Psoas muscle (tissue), 7 donors: ENCODE measurements at regions not wholly inside any gene's neighbourhood (a gene's known extent, or its start where the extent isn't known, plus 50 kb on each side); places are given as distances from the start of the nearest gene placed in this dataset.

ENCODE experiments used
- ATAC-seq, 4 donors: fragments of 200-7000 bp; cut with Tn5 transposase; one replicate each; pipeline ENCODE4 v1.9.1; 2020; ENCODE audit warnings: moderate library complexity in 3 of 4, mild to moderate bottlenecking in 2 of 4
- DNase-seq, 2 donors: peaks; one replicate each; pipeline ENCODE4 v3.0.0-alpha.2; 2020
- H3K27ac ChIP-seq: fragments of 200-600 bp; one replicate; pipeline ENCODE4 v1.8.0; 2022
- H3K27me3 ChIP-seq, 3 donors: fragments of 200-600 bp in 1 of 3; one replicate each; pipeline versions ENCODE4 v1.6.1 to v1.8.0; 2013 to 2022; ENCODE audit warnings: low read length in 2 of 3, mild to moderate bottlenecking in 2 of 3, moderate library complexity in 1 of 3; ENCODE audit not compliant: insufficient read depth in 3 of 3
- H3K36me3 ChIP-seq, 2 donors: fragments of 200-600 bp in 1 of 2; one replicate each; pipeline versions ENCODE4 v1.6.1 to v1.8.0; 2013 to 2022; ENCODE audit warnings: low read depth in 1 of 2, mild to moderate bottlenecking in 1 of 2, moderate library complexity in 1 of 2; ENCODE audit not compliant: insufficient read depth in 1 of 2
- H3K4me1 ChIP-seq: fragments of 200-600 bp; one replicate; pipeline ENCODE4 v1.8.0; 2022
- H3K4me3 ChIP-seq: fragments of 200-600 bp; one replicate; pipeline ENCODE4 v1.8.0; 2022; ENCODE audit warnings: mild to moderate bottlenecking
- H3K9me3 ChIP-seq: fragments of 200-600 bp; one replicate; pipeline ENCODE4 v1.8.0; 2022
- WGBS, 3 donors: extraction: QIAGEN DNeasy Blood & Tissue Kit; methylation state at CpG; one replicate each; pipeline versions ENCODE4 v1.1.6 to v1.1.7; 2013; 5-methylcytosine and 5-hydroxymethylcytosine counted together
- intact Hi-C, 2 donors: fragments of 100-400 bp; cut with DNase I; formaldehyde crosslinking; loops; one replicate each; pipeline versions ENCODE4 v1.11.0 to v1.14.2; 2022
- TF ChIP-seq, protein P1 (sequence below): fragments of 200-600 bp; IDR thresholded peaks from one replicate; pipeline ENCODE4 v1.8.0; 2022; ENCODE audit warnings: antibody characterized with exemption
- donor health status: healthy with polysubstance abuse.
- donor health status: DM: no; HTN: no; CAD: no; lungs with moderate emphysema.
- donor health status: Bipolar disorder and iron deficiency.
- donor health status: healthy.
- donor health status: DM: yes; HTN: yes; CAD: no.
- donor health status: DM: no; HTN: no; CAD: no.
- donor health status: DM: yes; HTN: yes; CAD: no.

GRCh38 chr6:104574135-104574750 lies 285.5 kb downstream of the HACE1 start:
- no peak for ATAC-seq

GRCh38 chr6:104573350-104573749 lies 286.4 kb downstream of the HACE1 start:
- DNase-seq (no peak), ATAC-seq (no peak)
- no peaks in the 10 kb centered on the region for H3K36me3 ChIP-seq
- H3K27me3 ChIP-seq: no peaks in the 10 kb centered on the region
- no peak overlapping the region for H3K27ac ChIP-seq
- no peaks in the 10 kb centered on the region for H3K9me3 ChIP-seq
- H3K4me3 ChIP-seq: no peak overlapping the region
- WGBS, 3 donors: 83 to 89% (median 86%) methylated on average over 3 of the region's 3 CpGs
- H3K4me1 ChIP-seq: no peaks in the 10 kb centered on the region
- intact Hi-C loops: no loop called here
- TF ChIP-seq, protein P1, sequence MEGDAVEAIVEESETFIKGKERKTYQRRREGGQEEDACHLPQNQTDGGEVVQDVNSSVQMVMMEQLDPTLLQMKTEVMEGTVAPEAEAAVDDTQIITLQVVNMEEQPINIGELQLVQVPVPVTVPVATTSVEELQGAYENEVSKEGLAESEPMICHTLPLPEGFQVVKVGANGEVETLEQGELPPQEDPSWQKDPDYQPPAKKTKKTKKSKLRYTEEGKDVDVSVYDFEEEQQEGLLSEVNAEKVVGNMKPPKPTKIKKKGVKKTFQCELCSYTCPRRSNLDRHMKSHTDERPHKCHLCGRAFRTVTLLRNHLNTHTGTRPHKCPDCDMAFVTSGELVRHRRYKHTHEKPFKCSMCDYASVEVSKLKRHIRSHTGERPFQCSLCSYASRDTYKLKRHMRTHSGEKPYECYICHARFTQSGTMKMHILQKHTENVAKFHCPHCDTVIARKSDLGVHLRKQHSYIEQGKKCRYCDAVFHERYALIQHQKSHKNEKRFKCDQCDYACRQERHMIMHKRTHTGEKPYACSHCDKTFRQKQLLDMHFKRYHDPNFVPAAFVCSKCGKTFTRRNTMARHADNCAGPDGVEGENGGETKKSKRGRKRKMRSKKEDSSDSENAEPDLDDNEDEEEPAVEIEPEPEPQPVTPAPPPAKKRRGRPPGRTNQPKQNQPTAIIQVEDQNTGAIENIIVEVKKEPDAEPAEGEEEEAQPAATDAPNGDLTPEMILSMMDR: no peak

More at GRCh38 chr6:104574135-104574750, 285.5 kb downstream of the HACE1 start:
- WGBS, 3 donors: 69 to 91% (median 76%) methylated on average over 1 of the region's 1 CpG
- intact Hi-C loops: no loop called here
- Histone ChIP-seq H3K27ac (no peak overlapping the region), H3K27me3 (no peaks in the 10 kb centered on the region), H3K9me3 (no peaks in the 10 kb centered on the region), H3K36me3 (no peaks in the 10 kb centered on the region), H3K4me3 (no peak overlapping the region), H3K4me1 (no peaks in the 10 kb centered on the region)
- TF ChIP-seq, protein P1: no peak
- no peak for DNase-seq

DNA sequence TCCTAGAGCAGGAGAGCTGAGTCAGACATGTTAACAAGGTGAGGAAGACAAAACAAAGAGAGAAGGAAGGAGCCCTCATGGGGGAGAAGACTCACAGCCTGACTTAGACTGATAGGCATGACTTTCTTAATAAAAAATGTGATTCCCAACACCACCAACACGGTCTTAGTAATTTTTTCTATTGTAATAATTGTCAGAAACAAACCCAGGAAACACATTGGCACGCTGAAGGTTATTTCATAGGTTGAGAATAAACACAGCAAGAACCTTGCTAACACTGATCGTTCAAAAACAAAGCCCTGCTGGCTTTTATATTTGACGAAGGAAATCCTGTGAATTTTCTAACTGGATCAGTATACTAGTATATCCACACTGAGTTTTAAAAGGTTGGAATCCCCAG lies 286.8 kb downstream of the HACE1 start:
- no peaks in the 10 kb centered on the region for H3K36me3 ChIP-seq
- WGBS, 3 donors: 68 to 79% (median 70%) methylated on average over 4 of the region's 4 CpGs
- H3K27me3 ChIP-seq: no peaks in the 10 kb centered on the region
- ATAC-seq (no peak), DNase-seq (no peak)
- H3K4me3 ChIP-seq: no peak overlapping the region
- no peaks in the 10 kb centered on the region for H3K9me3 ChIP-seq
- no peaks in the 10 kb centered on the region for H3K4me1 ChIP-seq
- TF ChIP-seq, protein P1: no peak
- intact Hi-C loops: no loop called here
- no peak overlapping the region for H3K27ac ChIP-seq

DNA sequence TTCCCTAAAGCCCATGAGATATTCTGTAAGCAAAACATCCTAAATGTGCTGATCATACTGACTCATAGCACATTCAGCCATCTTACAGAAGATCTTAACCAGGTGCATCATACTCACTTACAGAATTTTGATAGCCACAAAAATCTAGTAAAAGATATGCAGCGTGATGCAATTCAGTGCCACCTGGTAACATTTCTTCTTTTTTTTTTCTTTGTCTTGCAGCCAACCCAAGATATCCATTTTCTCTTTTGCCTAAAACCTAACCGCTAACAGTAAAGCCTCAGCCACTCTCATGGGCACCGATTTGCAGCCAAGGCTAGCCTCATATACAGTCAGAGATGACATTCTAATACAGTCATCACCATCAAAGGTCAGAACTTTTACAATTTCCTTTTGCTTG lies 293.3 kb downstream of the HACE1 start:
- no peak for ATAC-seq
- WGBS, 3 donors: 75 to 85% (median 83%) methylated on average over 3 of the region's 3 CpGs
- Histone ChIP-seq H3K27me3 (no peaks in the 10 kb centered on the region), H3K4me1 (no peaks in the 10 kb centered on the region), H3K9me3 (no peaks in the 10 kb centered on the region), H3K4me3 (no peak overlapping the region), H3K27ac (no peak overlapping the region), H3K36me3 (no peaks in the 10 kb centered on the region)
- intact Hi-C loops: no loop called here
- no peak for DNase-seq
- TF ChIP-seq, protein P1: no peak

GRCh38 chr6:104563306-104563705 lies 296.4 kb downstream of the HACE1 start:
- intact Hi-C loops: no loop called here
- Histone ChIP-seq H3K36me3 (no peaks in the 10 kb centered on the region), H3K27ac (no peak overlapping the region), H3K4me3 (no peak overlapping the region), H3K4me1 (no peaks in the 10 kb centered on the region), H3K27me3 (no peaks in the 10 kb centered on the region), H3K9me3 (no peaks in the 10 kb centered on the region)
- TF ChIP-seq, protein P1: no peak
- ATAC-seq (no peak), DNase-seq (no peak)
- WGBS, 3 donors: 80 to 89% (median 88%) methylated on average over 3 of the region's 3 CpGs
